AG09309 (cell line): ENCODE measurements at regions not wholly inside any gene's neighbourhood (a gene's known extent, or its start where the extent isn't known, plus 50 kb on each side); places are given as distances from the start of the nearest gene placed in this dataset.

Experiments used
- DNase-seq: peaks from one replicate; pipeline ENCODE4 v3.0.0-alpha.2; 2010; ENCODE audit warnings: low read depth
- H3K4me3 ChIP-seq: 2 replicates; pipeline ENCODE4 v1.5.1; 2011; ENCODE audit warnings: mild to moderate bottlenecking, low read depth, low read length, moderate library complexity; ENCODE audit not compliant: control insufficient read depth
- CTCF ChIP-seq: IDR thresholded peaks from 2 replicates; pipeline ENCODE4 v1.5.1; 2011; ENCODE audit warnings: mild to moderate bottlenecking, low read depth, low read length, inconsistent platforms; ENCODE audit not compliant: insufficient read depth, control insufficient read depth; ENCODE audit errors: missing control alignments

DNA sequence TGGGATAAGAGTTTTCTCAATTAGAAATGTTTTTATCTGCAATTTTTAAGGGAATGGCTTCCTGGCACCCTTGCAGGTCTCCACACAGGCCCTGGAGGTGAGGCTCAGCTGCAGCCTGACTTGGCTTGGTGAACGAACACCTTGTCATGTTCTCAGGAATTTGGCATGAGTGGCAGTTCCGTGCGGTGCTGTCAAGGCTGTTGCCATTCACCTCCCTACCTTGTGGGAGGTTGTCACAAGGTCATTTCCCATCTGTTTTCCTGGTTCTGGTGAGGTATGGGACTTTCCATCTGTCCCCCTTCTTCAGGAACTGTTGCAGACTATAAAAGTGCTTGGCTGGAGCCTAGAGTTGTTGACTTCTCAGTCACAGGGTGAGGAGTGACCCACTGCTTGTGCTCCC is 82.9 kb downstream of the ELOVL4 start:
- DNase-seq, result no peak
- no peak for TF ChIP-seq CTCF
- no peak overlapping the region for H3K4me3 ChIP-seq

- TF ChIP-seq CTCF, result no peak
- H3K4me3 ChIP-seq, result no peak overlapping the region
- no peak for DNase-seq
Observed at GRCh38 chr6:79864001-79864400, 83.4 kb downstream of the ELOVL4 start.

DNA sequence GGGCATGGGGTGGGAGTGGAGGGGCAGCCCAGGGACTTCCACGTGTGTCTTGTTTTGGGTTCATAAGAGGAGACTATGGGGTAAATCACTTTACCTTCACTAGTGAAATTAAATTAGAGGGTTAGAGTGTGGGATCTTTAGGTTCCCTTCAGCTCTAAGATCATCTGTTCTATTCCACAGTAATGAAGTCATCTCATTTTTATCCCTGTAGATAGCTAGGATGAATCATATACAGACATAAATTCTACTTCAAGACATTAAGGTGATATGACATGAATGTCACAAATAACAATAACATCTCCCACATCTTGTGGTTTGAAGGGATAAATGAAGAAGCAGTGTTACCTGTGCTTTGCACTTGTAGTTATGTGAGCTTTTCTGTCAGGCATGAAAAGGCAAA is 83.8 kb downstream of the ELOVL4 start:
- H3K4me3 ChIP-seq, result no peak overlapping the region
- TF ChIP-seq CTCF, result no peak
- DNase-seq, result no peak

DNA sequence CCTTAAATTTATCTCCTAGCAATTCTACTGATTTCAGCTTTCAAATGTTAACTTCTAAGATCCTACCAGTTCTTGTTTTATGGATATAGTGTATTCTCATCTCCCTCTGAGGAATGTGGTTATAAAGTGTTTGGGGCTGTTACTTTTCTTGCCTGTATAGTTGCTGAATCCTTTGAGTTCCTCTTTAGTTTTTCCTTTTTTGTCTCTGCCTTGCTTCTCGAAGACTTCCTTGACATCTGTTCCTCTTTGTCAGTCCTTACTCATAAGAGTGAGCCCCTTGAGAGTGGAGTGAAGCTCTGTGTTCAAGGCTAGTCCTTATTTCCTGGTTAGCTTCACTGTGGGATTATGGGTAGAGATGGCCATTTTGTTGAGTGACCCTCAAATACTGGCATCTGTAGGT is 84.6 kb downstream of the ELOVL4 start:
- no peak overlapping the region for H3K4me3 ChIP-seq
- no peak for DNase-seq
- TF ChIP-seq CTCF, result no peak

DNA sequence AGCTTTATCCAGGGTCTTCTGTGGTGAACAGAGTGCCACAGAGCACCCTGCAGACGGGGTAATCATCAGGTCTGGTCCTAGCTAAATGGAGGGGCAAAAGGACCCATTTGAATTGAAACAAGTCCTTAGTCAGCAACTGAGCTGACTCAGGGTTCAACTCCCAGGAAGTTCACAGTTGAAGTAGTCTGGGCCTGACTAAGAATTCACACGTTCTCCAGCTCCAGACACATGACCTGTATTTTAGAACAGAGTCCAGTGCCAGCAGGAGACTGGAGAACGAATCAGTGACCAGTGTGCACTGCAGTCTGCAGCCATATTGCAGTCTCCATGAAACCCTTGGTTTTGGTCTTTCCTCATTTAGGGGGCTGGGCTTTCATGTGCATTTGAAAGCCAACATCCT is 85.2 kb downstream of the ELOVL4 start:
- H3K4me3 ChIP-seq, result no peak overlapping the region
- TF ChIP-seq CTCF, result no peak
- no peak for DNase-seq

DNA sequence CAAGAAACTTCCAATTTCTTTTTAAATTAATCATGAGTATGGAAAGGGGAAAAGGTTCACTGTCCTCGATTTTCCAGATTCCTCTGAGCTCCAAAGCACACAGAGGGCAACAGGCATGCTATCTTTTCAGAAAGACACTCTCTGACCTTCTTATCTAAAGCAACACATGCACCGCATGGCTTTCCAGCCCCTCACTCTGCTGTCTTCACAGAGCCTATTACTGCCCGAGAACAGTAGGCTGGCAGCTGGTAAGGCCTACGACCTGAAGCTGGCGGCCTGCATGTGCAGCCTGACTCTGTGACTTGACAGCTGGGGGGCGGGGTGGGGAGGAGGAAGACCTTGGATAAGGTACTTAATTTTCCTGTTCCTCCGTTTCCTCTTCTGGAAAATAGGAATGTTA is 86.3 kb downstream of the ELOVL4 start:
- TF ChIP-seq CTCF, result no peak
- DNase-seq, result no peak

GRCh38 chr6:79847426-79847825 is 99.9 kb downstream of the ELOVL4 start:
- no peak overlapping the region for H3K4me3 ChIP-seq
- TF ChIP-seq CTCF, result no peak
- DNase-seq, result no peak

More for the DNA sequence above, 86.3 kb downstream of the ELOVL4 start:
- no peak overlapping the region for H3K4me3 ChIP-seq
